Ovary (tissue), 7 donors: ENCODE measurements at regions not wholly inside any gene's neighbourhood (a gene's known extent, or its start where the extent isn't known, plus 50 kb on each side); places are given as distances from the start of the nearest gene placed in this dataset.

Experiments used
- DNase-seq, 5 donors: peaks; one replicate each; pipeline ENCODE4 v3.0.0-alpha.2; 2019 to 2020
- H3K27ac ChIP-seq, 2 donors: fragments of 200-600 bp; one replicate each; pipeline versions ENCODE4 v1.5.1 to v1.8.0; 2019 to 2022
- H3K27me3 ChIP-seq: fragments of 200-600 bp; one replicate; pipeline ENCODE4 v1.8.0; 2022
- H3K36me3 ChIP-seq: fragments of 200-600 bp; sonication (generic); one replicate; pipeline ENCODE4 v1.5.1; 2019
- H3K4me1 ChIP-seq: one replicate; pipeline ENCODE4 v1.8.1; 2013; ENCODE audit warnings: mild to moderate bottlenecking, moderate library complexity; ENCODE audit not compliant: insufficient read depth
- H3K4me3 ChIP-seq: fragments of 200-600 bp; sonication (generic); one replicate; pipeline ENCODE4 v1.5.1; 2017
- H3K9me3 ChIP-seq, 2 donors: fragments of 200-600 bp in 1 of 2; sonication (generic) in 1 of 2; one replicate each; pipeline versions ENCODE4 v1.5.1 to v1.8.1; 2013 to 2019; ENCODE audit warnings: mild to moderate bottlenecking in 1 of 2, moderate library complexity in 1 of 2
- EP300 ChIP-seq: sonication (generic); formaldehyde crosslinking; IDR thresholded peaks from one replicate; pipeline ENCODE4 v1.6.1; 2017; ENCODE audit warnings: antibody characterized with exemption
- POLR2A ChIP-seq: fragments of 450-650 bp; IDR thresholded peaks from one replicate; pipeline ENCODE4 v1.6.1; 2017; ENCODE audit warnings: antibody characterized with exemption, mild to moderate bottlenecking, moderate library complexity
- WGBS, 3 donors: extraction: QIAGEN DNeasy Blood & Tissue Kit in 1 of 3; methylation state at CpG; one replicate each; pipeline versions ENCODE4 v1.1.5 to v1.1.7; 2013 to 2017; 5-methylcytosine and 5-hydroxymethylcytosine counted together
- intact Hi-C, 4 donors: fragments of 100-400 bp; cut with DNase I; formaldehyde crosslinking; loops; one replicate each; pipeline versions ENCODE4 v1.11.0 to v1.15.1; 2022 to 2023
- TF ChIP-seq, protein P1 (sequence below), 3 donors: fragments of 450-650 bp in 2 of 3; fragments of 200-600 bp in 1 of 3; IDR thresholded peaks; one replicate each; pipeline versions ENCODE4 v1.5.1 to v1.8.0; 2016 to 2022; ENCODE audit warnings: antibody characterized with exemption in 3 of 3, mild to moderate bottlenecking in 1 of 3
- donor health status: DM: no; HTN: no; CAD: no; lungs with moderate emphysema.
- donor health status: DM: no; HTN: no; CAD: no.
- donor health status: Bipolar disorder and iron deficiency.
- donor health status: DM: no; HTN: no; CAD: no.
- donor health status: DM: yes; HTN: yes; CAD: no.

DNA sequence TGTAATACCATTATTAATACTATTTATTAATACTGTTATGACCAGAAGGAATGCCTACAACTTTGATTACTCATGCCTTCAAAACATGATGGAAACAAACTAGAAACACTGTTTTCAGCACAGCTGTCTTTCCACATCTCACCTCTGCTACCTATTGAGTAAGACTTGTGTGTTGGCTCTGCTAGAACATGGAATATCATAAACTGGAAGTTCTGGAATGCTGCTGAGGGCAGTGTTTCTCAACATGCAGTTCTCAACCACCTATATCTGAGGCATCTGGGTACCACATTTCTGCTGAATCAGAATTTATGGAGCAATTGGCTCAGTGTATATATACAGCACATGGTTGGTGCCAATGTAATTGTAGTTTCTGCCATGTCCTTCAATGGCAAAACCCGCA, 392.1 kb downstream of the TUSC7 start:
- TF ChIP-seq, protein P1, sequence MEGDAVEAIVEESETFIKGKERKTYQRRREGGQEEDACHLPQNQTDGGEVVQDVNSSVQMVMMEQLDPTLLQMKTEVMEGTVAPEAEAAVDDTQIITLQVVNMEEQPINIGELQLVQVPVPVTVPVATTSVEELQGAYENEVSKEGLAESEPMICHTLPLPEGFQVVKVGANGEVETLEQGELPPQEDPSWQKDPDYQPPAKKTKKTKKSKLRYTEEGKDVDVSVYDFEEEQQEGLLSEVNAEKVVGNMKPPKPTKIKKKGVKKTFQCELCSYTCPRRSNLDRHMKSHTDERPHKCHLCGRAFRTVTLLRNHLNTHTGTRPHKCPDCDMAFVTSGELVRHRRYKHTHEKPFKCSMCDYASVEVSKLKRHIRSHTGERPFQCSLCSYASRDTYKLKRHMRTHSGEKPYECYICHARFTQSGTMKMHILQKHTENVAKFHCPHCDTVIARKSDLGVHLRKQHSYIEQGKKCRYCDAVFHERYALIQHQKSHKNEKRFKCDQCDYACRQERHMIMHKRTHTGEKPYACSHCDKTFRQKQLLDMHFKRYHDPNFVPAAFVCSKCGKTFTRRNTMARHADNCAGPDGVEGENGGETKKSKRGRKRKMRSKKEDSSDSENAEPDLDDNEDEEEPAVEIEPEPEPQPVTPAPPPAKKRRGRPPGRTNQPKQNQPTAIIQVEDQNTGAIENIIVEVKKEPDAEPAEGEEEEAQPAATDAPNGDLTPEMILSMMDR (IDR thresholded peaks at IDR 0.05) = no peak
- TF ChIP-seq EP300 = no peak
- TF ChIP-seq POLR2A = no peak
- no peak for DNase-seq
- 87 to 100% (median 100%) methylated on average over 1 of the region's 1 CpG for WGBS, 3 donors
- intact Hi-C loops = no loop called here
- H3K4me3 ChIP-seq = no peak overlapping the region
- no peaks in the 10 kb centered on the region for H3K9me3 ChIP-seq
- no peaks in the 10 kb centered on the region for H3K27me3 ChIP-seq
- H3K4me1 ChIP-seq = no peaks in the 10 kb centered on the region
- no peaks in the 10 kb centered on the region for H3K36me3 ChIP-seq
- H3K27ac ChIP-seq = no peak overlapping the region

DNA sequence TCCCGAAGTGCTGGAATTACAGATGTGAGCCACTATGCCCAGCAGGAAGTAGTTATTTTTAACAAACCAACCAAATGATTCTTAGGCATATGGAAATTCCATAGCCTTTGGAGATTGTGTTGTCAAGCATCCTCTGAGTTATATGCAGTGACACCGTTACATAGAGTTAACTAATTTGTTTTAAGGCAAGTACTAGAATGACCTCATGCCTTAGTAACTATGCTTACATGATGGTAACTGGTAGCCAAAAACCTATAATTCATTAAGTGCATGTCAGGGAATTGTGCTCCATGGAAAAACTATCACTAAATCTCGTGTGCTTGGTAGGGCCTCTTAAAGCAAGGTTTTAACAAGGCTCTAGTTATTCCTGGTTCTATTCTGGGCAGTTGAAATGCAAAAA, 392.8 kb downstream of the TUSC7 start:
- intact Hi-C loops = no loop called here
- TF ChIP-seq EP300 (no peak), POLR2A (no peak)
- TF ChIP-seq, protein P1 (IDR thresholded peaks at IDR 0.05) = no peak

DNA sequence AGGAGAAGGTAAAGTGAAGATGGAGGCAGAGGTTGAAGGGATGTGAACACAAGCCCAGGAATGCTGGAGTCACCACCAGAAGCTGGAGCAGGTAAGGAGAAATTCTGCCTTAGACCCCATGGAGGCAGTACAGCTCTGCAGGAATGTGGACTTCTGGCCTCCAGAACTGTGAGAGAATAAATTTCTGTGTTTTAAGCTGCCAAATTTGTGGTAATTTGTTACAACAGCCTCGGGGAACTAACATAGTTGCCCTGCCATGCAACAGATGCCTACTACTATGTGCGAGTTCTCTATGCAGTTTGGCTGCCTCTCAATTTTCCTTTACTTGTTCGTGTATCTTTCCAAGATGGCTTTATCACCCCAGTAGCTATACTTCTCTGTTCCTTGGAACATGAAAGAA, 394.1 kb downstream of the TUSC7 start:
- no peaks in the 10 kb centered on the region for H3K4me1 ChIP-seq
- 81 to 90% (median 83%) methylated on average over 3 of the region's 3 CpGs for WGBS, 3 donors
- intact Hi-C loops = no loop called here
- no peaks in the 10 kb centered on the region for H3K27me3 ChIP-seq
- no peaks in the 10 kb centered on the region for H3K36me3 ChIP-seq
- TF ChIP-seq, protein P1 (IDR thresholded peaks at IDR 0.05) = no peak
- TF ChIP-seq POLR2A (no peak), EP300 (no peak)
- no peaks in the 10 kb centered on the region for H3K9me3 ChIP-seq
- no peak overlapping the region for H3K4me3 ChIP-seq
- H3K27ac ChIP-seq = no peak overlapping the region
- DNase-seq = no peak

More for the DNA sequence above, 392.8 kb downstream of the TUSC7 start:
- Histone ChIP-seq H3K27ac (no peak overlapping the region), H3K4me1 (no peaks in the 10 kb centered on the region), H3K4me3 (no peak overlapping the region), H3K36me3 (no peaks in the 10 kb centered on the region), H3K27me3 (no peaks in the 10 kb centered on the region), H3K9me3 (no peaks in the 10 kb centered on the region)
- 75 to 86% (median 84%) methylated on average over 3 of the region's 3 CpGs for WGBS, 3 donors
- DNase-seq = no peak

DNA sequence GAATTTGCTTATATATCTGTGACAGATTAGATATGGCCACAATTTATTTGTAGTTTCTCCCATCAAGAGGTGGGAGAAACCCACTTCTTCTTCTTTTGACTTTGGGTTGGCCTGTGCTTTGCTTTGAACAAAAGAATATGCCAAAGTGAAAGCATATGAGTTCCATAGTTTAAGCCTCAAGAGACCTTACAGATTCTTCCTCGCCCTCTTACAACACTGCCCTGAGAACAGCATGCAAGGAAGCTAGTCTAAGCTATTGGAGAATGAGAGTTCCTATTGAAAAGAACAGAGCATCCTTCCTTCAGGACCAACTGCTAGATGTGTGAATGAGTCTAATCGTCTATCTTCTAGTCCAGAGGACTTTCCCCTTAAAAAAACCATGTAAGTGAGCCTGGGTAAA, 394.8 kb downstream of the TUSC7 start:
- TF ChIP-seq, protein P1 (IDR thresholded peaks at IDR 0.05) = no peak
- TF ChIP-seq POLR2A (no peak), EP300 (no peak)
- H3K27me3 ChIP-seq = no peaks in the 10 kb centered on the region
- intact Hi-C loops = no loop called here
- H3K36me3 ChIP-seq = no peaks in the 10 kb centered on the region
- H3K4me1 ChIP-seq = no peaks in the 10 kb centered on the region
- 73 to 76% (median 73%) methylated on average over 2 of the region's 2 CpGs for WGBS, 3 donors
- no peaks in the 10 kb centered on the region for H3K9me3 ChIP-seq
- no peak overlapping the region for H3K4me3 ChIP-seq
- DNase-seq = no peak
- no peak overlapping the region for H3K27ac ChIP-seq

DNA sequence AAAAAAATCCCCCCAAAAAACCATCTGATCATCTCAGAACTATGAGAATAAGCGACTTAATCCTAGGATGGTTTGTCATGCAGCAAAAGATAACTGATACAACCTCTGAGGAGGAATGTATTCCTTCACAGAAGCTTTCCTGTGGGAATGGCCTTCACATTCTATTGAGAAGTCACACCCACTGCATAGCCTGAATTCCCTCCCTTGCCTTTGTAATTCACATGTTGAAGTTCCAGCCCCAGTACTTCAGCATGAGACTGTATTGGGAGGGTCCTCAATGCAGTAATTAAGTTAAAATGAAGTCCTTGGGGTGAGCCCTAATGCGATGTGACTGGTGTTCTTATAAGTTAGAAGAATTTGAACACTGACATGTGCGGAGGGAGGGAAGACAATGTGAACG, 395.2 kb downstream of the TUSC7 start:
- TF ChIP-seq, protein P1 (IDR thresholded peaks at IDR 0.05) = no peak
- no peak for TF ChIP-seq EP300
- no peak for TF ChIP-seq POLR2A
- DNase-seq = no peak
- no peaks in the 10 kb centered on the region for H3K4me1 ChIP-seq
- H3K4me3 ChIP-seq = no peak overlapping the region
- no peak overlapping the region for H3K27ac ChIP-seq
- WGBS, 3 donors = 91 to 95% (median 93%) methylated on average over 4 of the region's 4 CpGs
- no peaks in the 10 kb centered on the region for H3K27me3 ChIP-seq
- H3K9me3 ChIP-seq = no peaks in the 10 kb centered on the region
- H3K36me3 ChIP-seq = no peaks in the 10 kb centered on the region
- intact Hi-C loops = no loop called here
